Neural cell (in vitro differentiated cells): ENCODE measurements at regions not wholly inside any gene's neighbourhood (a gene's known extent, or its start where the extent isn't known, plus 50 kb on each side); places are given as distances from the start of the nearest gene placed in this dataset.

Experiments
- EP300 ChIP-seq: fragments of 450-650 bp; conservative IDR thresholded peaks from 2 replicates; pipeline ENCODE4 v1.6.1; 2014; ENCODE audit warnings: antibody characterized with exemption, mild to moderate bottlenecking, moderate library complexity; ENCODE audit not compliant: poor library complexity, severe bottlenecking
- MXI1 ChIP-seq: fragments of 450-650 bp; conservative IDR thresholded peaks from 2 replicates; pipeline ENCODE4 v1.6.1; 2014; ENCODE audit warnings: antibody characterized with exemption, mild to moderate bottlenecking; ENCODE audit not compliant: poor library complexity, severe bottlenecking
- SMC3 ChIP-seq: fragments of 450-650 bp; conservative IDR thresholded peaks from 2 replicates; pipeline ENCODE4 v1.6.1; 2014; ENCODE audit warnings: antibody characterized with exemption, mild to moderate bottlenecking, moderate library complexity; ENCODE audit not compliant: poor library complexity
- TF ChIP-seq, protein P1 (sequence below): fragments of 450-650 bp; IDR thresholded peaks from 2 replicates; pipeline ENCODE4 v1.5.1; 2014; ENCODE audit warnings: antibody characterized with exemption, mild to moderate bottlenecking, moderate library complexity; ENCODE audit not compliant: poor library complexity, severe bottlenecking

DNA sequence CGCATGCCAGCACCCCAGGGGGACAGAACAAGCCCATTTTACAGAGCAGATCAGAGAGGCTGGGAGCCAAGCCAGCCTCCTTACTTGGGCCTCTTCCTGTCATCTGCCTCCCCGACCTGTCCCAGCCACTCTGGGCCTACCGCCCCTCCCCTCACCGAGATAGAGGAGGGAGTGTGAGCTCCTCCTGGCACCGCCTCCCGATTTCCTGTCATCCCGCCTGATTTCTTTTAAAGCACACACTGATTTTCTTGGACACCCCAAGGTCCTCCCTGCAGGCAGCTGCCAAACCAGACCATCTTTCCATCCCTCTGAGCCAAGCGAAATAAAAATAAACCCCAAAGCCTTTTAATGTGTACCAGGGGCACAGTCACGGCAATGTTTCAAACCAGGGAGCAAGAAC lies 108.4 kb downstream of the RFLNA start:
- TF ChIP-seq EP300 (no peak), SMC3 (no peak), MXI1 (no peak)
- TF ChIP-seq, protein P1, sequence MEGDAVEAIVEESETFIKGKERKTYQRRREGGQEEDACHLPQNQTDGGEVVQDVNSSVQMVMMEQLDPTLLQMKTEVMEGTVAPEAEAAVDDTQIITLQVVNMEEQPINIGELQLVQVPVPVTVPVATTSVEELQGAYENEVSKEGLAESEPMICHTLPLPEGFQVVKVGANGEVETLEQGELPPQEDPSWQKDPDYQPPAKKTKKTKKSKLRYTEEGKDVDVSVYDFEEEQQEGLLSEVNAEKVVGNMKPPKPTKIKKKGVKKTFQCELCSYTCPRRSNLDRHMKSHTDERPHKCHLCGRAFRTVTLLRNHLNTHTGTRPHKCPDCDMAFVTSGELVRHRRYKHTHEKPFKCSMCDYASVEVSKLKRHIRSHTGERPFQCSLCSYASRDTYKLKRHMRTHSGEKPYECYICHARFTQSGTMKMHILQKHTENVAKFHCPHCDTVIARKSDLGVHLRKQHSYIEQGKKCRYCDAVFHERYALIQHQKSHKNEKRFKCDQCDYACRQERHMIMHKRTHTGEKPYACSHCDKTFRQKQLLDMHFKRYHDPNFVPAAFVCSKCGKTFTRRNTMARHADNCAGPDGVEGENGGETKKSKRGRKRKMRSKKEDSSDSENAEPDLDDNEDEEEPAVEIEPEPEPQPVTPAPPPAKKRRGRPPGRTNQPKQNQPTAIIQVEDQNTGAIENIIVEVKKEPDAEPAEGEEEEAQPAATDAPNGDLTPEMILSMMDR: no peak
